BLaER1 treated with 17β-estradiol and CSF1 and Interleukin-3, amounts not matched to agents 10 nM and 100 nM (cell line): ENCODE measurements at regions not wholly inside any gene's neighbourhood (a gene's known extent, or its start where the extent isn't known, plus 50 kb on each side); places are given as distances from the start of the nearest gene placed in this dataset.

Experiments
- H3K27ac ChIP-seq, 11 experiments: shearing (Covaris generic); formaldehyde crosslinking; 2 replicates each; pipeline ENCODE4 v1.8.1; 2022
- H3K27me3 ChIP-seq, 11 experiments: shearing (Covaris generic); formaldehyde crosslinking; 2 replicates each; pipeline ENCODE4 v1.8.1; 2022
- H3K36me3 ChIP-seq, 11 experiments: shearing (Covaris generic); formaldehyde crosslinking; 2 replicates each; pipeline ENCODE4 v1.8.1; 2022
- H3K4me1 ChIP-seq, 10 experiments: shearing (Covaris generic); formaldehyde crosslinking; 2 replicates each; pipeline ENCODE4 v1.8.1; 2022
- H3K4me2 ChIP-seq, 11 experiments: shearing (Covaris generic); formaldehyde crosslinking; 2 replicates each; pipeline ENCODE4 v1.8.1; 2022
- H3K4me3 ChIP-seq, 10 experiments: shearing (Covaris generic); formaldehyde crosslinking; 2 replicates each; pipeline ENCODE4 v1.8.1; 2022
- H3K9ac ChIP-seq, 11 experiments: shearing (Covaris generic); formaldehyde crosslinking; 2 replicates each; pipeline ENCODE4 v1.8.1; 2022
- H3K9me3 ChIP-seq, 11 experiments: shearing (Covaris generic); formaldehyde crosslinking; replicated peaks in 1 of 11; 2 replicates each; pipeline ENCODE4 v1.8.1; 2022
- H4K20me1 ChIP-seq, 11 experiments: shearing (Covaris generic); formaldehyde crosslinking; 2 replicates each; pipeline ENCODE4 v1.8.1; 2022
- Cebpa-rat ChIP-seq, 11 experiments: shearing (Covaris generic); IDR thresholded peaks; 2 replicates each; pipeline ENCODE4 v1.8.1; 2022

DNA sequence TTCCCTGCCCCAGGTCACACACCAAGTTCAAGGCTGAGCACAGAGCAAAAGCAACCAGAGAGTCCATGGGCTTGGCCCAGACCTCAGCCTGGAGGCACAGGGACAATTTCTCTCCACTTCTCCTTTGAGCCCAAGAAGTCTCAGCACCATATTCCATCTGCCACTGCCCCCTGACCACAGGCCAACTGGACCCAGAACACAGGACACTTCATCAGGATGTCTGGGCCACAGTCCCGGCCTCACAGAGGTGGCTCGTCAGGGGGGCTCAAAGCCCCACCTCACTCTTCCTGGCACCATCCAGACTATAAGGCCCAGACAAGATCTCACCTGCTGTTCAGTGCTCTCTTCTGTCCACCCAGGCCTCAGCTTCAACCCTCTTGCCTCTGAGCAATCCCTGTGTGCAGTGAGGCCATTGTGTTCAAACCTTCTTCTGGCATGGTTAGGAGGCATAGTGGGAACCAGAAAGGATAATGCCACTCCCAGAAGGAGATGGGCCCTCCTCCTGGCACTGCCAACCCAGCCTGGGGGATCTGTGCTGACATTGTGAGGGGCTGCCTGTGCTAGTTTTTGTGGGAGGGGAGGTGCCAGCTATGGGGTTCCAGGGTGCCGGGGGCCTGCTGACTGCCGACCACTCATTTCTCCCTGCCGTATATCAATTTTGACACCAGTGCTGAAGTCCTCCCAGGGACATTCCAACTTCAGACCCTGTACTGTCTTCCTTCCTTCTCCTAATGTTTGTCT lies 49.7 kb upstream of the ANTXRL start:
- H3K36me3 ChIP-seq, result peaks cover 0 to 14% (median 0%) of the 10 kb centered on the region in 11 experiments; a peak in 4 of 22 replicates
- no peaks in the 10 kb centered on the region for H3K27me3 ChIP-seq
- H3K9me3 ChIP-seq, result peaks cover 10 to 16% (median 13%) of the 10 kb centered on the region in 11 experiments
- 0 out of 20 replicates have a peak, but pooled peaks cover 0 to 5% (median 0%) of the 10 kb centered on the region in 10 experiments for H3K4me1 ChIP-seq
- no peak for TF ChIP-seq Cebpa-rat (IDR thresholded peaks at IDR 0.05)
- no peak overlapping the region for H3K4me2 ChIP-seq
- no peak overlapping the region for H3K27ac ChIP-seq
- H4K20me1 ChIP-seq, result no peaks in the 10 kb centered on the region
- H3K9ac ChIP-seq, result no peak overlapping the region
- H3K4me3 ChIP-seq, result no peak overlapping the region
